Neural cell (in vitro differentiated cells): ENCODE measurements at regions not wholly inside any gene's neighbourhood (a gene's known extent, or its start where the extent isn't known, plus 50 kb on each side); places are given as distances from the start of the nearest gene placed in this dataset.
A peak's percentile ranks its signal among the peaks of the same experiment; 100 is the strongest.

Experiments
- H2AFZ ChIP-seq: fragments of 200-600, 300-800 bp; sonication (generic), shearing (Covaris generic); 2 replicates; pipeline ENCODE4 v1.6.0; 2014; ENCODE audit warnings: low read depth, mild to moderate bottlenecking, antibody characterized with exemption, low read length, moderate library complexity
- H3F3A ChIP-seq: fragments of 200-600 bp; shearing (Covaris generic); 2 replicates; pipeline ENCODE4 v1.6.1; 2016; ENCODE audit warnings: mild to moderate bottlenecking, moderate library complexity, mixed read lengths, antibody characterized with exemption, low read length; ENCODE audit not compliant: insufficient read depth, poor library complexity, severe bottlenecking
- H3K27ac ChIP-seq: fragments of 200-600, 300-800 bp; sonication (generic), shearing (Covaris generic); 2 replicates; pipeline ENCODE4 v1.5.1; 2014; ENCODE audit warnings: mild to moderate bottlenecking, low read length, moderate library complexity
- H3K27me3 ChIP-seq: fragments of 300-800, 200-600 bp; sonication (generic), shearing (Covaris generic); 2 replicates; pipeline ENCODE4 v1.6.0; 2014; ENCODE audit warnings: mild to moderate bottlenecking, low read depth, low read length, moderate library complexity; ENCODE audit not compliant: insufficient read depth
- H3K36me3 ChIP-seq: fragments of 300-800, 200-600 bp; sonication (generic), shearing (Covaris generic); 2 replicates; pipeline ENCODE4 v1.5.1; 2014; ENCODE audit warnings: mild to moderate bottlenecking, antibody characterized with exemption, low read length, moderate library complexity; ENCODE audit not compliant: insufficient read depth
- H3K4me2 ChIP-seq: fragments of 300-800, 200-600 bp; sonication (generic), shearing (Covaris generic); 2 replicates; pipeline ENCODE4 v1.6.0; 2014; ENCODE audit warnings: mild to moderate bottlenecking, low read length
- H3K4me3 ChIP-seq: fragments of 300-800, 200-600 bp; sonication (generic), shearing (Covaris generic); 2 replicates; pipeline ENCODE4 v1.5.1; 2014; ENCODE audit warnings: mild to moderate bottlenecking, low read length, moderate library complexity
- H3K79me2 ChIP-seq: fragments of 200-600 bp; shearing (Covaris generic); replicated peaks from 2 replicates; pipeline ENCODE4 v1.6.0; 2014; ENCODE audit warnings: mild to moderate bottlenecking, low read length, moderate library complexity; ENCODE audit not compliant: insufficient read depth
- H3K9ac ChIP-seq: fragments of 300-800, 200-600 bp; sonication (generic), shearing (Covaris generic); 2 replicates; pipeline ENCODE4 v1.6.1; 2016; ENCODE audit warnings: mild to moderate bottlenecking, low read length, mixed read lengths
- H3K9me2 ChIP-seq: fragments of 200-600 bp; shearing (Covaris generic); 2 replicates; pipeline ENCODE4 v1.6.1; 2016; ENCODE audit warnings: mild to moderate bottlenecking, low read length, mixed read lengths; ENCODE audit not compliant: insufficient read depth
- H3K9me3 ChIP-seq: fragments of 200-600, 300-800 bp; sonication (generic), shearing (Covaris generic); 2 replicates; pipeline ENCODE4 v1.6.1; 2016; ENCODE audit warnings: mild to moderate bottlenecking, mixed run types, low read length, moderate library complexity, mixed read lengths
- H4K20me1 ChIP-seq: fragments of 200-600 bp; shearing (Covaris generic); 2 replicates; pipeline ENCODE4 v1.6.1; 2016; ENCODE audit warnings: mild to moderate bottlenecking, mixed run types; ENCODE audit not compliant: insufficient read depth
- CTCF ChIP-seq: fragments of 450-650 bp; IDR thresholded peaks from 2 replicates; pipeline ENCODE4 v1.5.1; 2014; ENCODE audit warnings: antibody characterized with exemption, mild to moderate bottlenecking, moderate library complexity; ENCODE audit not compliant: poor library complexity, severe bottlenecking
- EP300 ChIP-seq: fragments of 450-650 bp; conservative IDR thresholded peaks from 2 replicates; pipeline ENCODE4 v1.6.1; 2014; ENCODE audit warnings: antibody characterized with exemption, mild to moderate bottlenecking, moderate library complexity; ENCODE audit not compliant: poor library complexity, severe bottlenecking
- EZH2 ChIP-seq: fragments of 200-600, 300-800 bp; shearing (Covaris generic), sonication (generic); IDR thresholded peaks from 2 replicates; pipeline ENCODE4 v1.6.1; 2014; ENCODE audit warnings: antibody characterized with exemption, low read length, borderline replicate concordance, mild to moderate bottlenecking; ENCODE audit not compliant: insufficient read depth, poor library complexity, severe bottlenecking
- MXI1 ChIP-seq: fragments of 450-650 bp; conservative IDR thresholded peaks from 2 replicates; pipeline ENCODE4 v1.6.1; 2014; ENCODE audit warnings: antibody characterized with exemption, mild to moderate bottlenecking; ENCODE audit not compliant: poor library complexity, severe bottlenecking
- RAD21 ChIP-seq: fragments of 450-650 bp; conservative IDR thresholded peaks from 2 replicates; pipeline ENCODE4 v1.6.1; 2014; ENCODE audit warnings: antibody characterized with exemption, mild to moderate bottlenecking, moderate library complexity
- REST ChIP-seq: IDR thresholded peaks from 2 replicates; pipeline ENCODE4 v1.6.1; 2012; ENCODE audit warnings: borderline replicate concordance
- SMC3 ChIP-seq: fragments of 450-650 bp; conservative IDR thresholded peaks from 2 replicates; pipeline ENCODE4 v1.6.1; 2014; ENCODE audit warnings: antibody characterized with exemption, mild to moderate bottlenecking, moderate library complexity; ENCODE audit not compliant: poor library complexity

DNA sequence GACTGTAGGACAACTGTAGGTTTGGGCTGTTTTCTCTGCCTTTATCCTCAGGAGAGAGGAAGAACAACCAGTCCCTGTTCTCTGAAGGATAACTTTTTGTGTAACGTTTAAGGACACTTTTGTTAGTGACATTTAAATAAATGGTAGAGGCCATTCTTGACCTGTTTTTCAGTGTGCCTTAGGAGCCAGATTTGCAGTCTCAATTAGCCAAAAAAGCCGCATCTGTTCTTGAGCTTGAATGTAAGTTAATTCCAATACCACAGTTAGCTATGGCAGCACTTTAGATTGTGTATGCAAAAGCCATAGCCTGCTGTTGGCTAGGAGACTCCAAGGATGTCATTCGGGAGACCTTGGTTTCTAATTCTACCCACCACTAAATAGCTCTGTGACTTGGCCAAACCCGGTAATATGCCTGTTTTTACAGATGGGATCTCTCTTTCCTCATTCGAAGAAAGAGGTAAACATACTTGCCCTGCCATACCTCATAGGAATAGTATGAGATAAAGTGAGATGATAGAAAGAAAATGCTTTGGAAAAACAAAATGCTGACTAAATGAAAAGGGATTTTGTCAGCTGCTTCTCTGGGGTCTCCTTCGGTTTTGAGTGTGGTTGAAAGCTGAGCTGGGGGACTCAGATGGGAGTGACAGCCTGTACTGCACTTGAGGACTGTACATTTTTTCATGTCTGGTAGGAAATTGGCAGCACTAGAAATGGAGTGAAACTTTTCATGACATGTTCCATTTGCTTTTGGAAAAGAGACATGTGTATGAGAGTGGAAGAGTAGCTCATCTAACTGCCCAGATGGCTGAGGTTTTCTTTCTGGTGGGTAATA is 57.3 kb upstream of the ROPN1 start:
- TF ChIP-seq EZH2 (no peak), EP300 (no peak), MXI1 (no peak), CTCF (no peak), RAD21 (no peak)
- no peak overlapping the region for H3K27ac ChIP-seq

GRCh38 chr3:124051636-124052035 is 59.7 kb upstream of the ROPN1 start:
- H3K9ac ChIP-seq = no peak overlapping the region
- no peak overlapping the region for H2AFZ ChIP-seq

More for the DNA sequence above, 57.3 kb upstream of the ROPN1 start:
- H3K4me3 ChIP-seq = no peak overlapping the region
- no peak overlapping the region for H3K9ac ChIP-seq
- peaks cover 3% of the 10 kb centered on the region for H3F3A ChIP-seq
- H3K4me2 ChIP-seq = no peak overlapping the region
- H3K36me3 ChIP-seq = no peaks in the 10 kb centered on the region
- H2AFZ ChIP-seq = no peak overlapping the region
- no peaks in the 10 kb centered on the region for H3K9me3 ChIP-seq
- H3K79me2 ChIP-seq = peaks cover 78% of the 10 kb centered on the region
- H4K20me1 ChIP-seq = peaks cover 7% of the 10 kb centered on the region
- no peaks in the 10 kb centered on the region for H3K9me2 ChIP-seq
- H3K27me3 ChIP-seq = no peaks in the 10 kb centered on the region

DNA sequence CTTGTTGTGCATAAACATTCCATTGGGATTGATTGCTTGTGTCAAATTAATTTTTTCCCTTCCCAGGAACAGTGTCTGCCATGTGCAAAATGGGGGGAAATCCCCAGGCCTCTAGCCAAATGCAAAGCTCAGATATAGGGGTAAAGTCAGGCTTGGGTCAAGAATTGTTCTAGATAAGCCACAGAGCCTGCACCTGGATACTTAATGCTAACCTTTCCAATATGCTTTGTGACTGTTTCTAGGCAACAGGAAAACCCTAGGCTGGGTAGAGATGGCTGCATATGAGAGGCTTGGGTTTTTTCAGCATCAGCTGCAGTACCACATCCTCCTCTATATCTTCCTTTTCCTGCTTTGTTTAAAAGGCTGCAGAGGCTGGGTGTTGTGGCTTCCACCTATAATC is 61.9 kb upstream of the ROPN1 start:
- no peak for TF ChIP-seq EZH2
- no peak for TF ChIP-seq EP300
- no peak for TF ChIP-seq MXI1
- TF ChIP-seq SMC3 = no peak
- TF ChIP-seq CTCF = no peak
- peak; percentile 81 for TF ChIP-seq REST
- H3F3A ChIP-seq = peaks cover 3% of the 10 kb centered on the region
- no peaks in the 10 kb centered on the region for H3K9me3 ChIP-seq
- H3K27ac ChIP-seq = peak overlapping the region; percentile 48
- H3K4me2 ChIP-seq = no peak overlapping the region
- peak overlapping the region; percentile 30 for H3K4me3 ChIP-seq
- peak overlapping the region; percentile 25 for H3K9ac ChIP-seq
- peaks cover 95% of the 10 kb centered on the region for H3K79me2 ChIP-seq
- H3K27me3 ChIP-seq = no peaks in the 10 kb centered on the region
- H4K20me1 ChIP-seq = peaks cover 5% of the 10 kb centered on the region
- H2AFZ ChIP-seq = no peak overlapping the region
- H3K9me2 ChIP-seq = no peaks in the 10 kb centered on the region
- H3K36me3 ChIP-seq = no peaks in the 10 kb centered on the region

More at GRCh38 chr3:124051636-124052035, 59.7 kb upstream of the ROPN1 start:
- Histone ChIP-seq H3K36me3 (no peaks in the 10 kb centered on the region), H4K20me1 (peaks cover 5% of the 10 kb centered on the region), H3K79me2 (peaks cover 93% of the 10 kb centered on the region), H3K9me2 (no peaks in the 10 kb centered on the region), H3K4me2 (no peak overlapping the region), H3K4me3 (no peak overlapping the region), H3K27me3 (no peaks in the 10 kb centered on the region), H3K9me3 (no peaks in the 10 kb centered on the region), H3K27ac (no peak overlapping the region), H3F3A (peaks cover 3% of the 10 kb centered on the region)
- TF ChIP-seq RAD21 = no peak
